ENCODE measurements at regions not wholly inside any gene's neighbourhood (a gene's known extent, or its start where the extent isn't known, plus 50 kb on each side); places are given as distances from the start of the nearest gene placed in this dataset.

DNA sequence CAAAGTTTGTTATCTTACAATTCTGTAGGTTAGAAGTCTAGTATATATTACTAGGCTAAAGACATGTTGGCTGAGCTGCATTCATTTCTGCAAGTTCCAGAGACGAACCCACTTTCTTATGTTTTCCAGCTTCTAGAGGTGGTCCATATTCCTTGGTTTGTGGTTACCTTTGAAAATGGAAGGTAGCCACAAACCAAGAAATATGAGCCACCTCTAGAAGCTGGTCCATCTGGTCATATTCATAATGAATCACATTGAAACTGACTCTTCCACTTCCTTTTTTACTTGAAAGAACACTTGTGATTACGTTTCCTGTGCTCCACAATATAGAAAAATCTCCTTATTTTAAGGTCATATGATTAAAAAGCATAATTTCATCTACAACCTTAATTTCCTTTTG is 943.0 kb upstream of the PCDH9 start:
- TF ChIP-seq, protein P1, sequence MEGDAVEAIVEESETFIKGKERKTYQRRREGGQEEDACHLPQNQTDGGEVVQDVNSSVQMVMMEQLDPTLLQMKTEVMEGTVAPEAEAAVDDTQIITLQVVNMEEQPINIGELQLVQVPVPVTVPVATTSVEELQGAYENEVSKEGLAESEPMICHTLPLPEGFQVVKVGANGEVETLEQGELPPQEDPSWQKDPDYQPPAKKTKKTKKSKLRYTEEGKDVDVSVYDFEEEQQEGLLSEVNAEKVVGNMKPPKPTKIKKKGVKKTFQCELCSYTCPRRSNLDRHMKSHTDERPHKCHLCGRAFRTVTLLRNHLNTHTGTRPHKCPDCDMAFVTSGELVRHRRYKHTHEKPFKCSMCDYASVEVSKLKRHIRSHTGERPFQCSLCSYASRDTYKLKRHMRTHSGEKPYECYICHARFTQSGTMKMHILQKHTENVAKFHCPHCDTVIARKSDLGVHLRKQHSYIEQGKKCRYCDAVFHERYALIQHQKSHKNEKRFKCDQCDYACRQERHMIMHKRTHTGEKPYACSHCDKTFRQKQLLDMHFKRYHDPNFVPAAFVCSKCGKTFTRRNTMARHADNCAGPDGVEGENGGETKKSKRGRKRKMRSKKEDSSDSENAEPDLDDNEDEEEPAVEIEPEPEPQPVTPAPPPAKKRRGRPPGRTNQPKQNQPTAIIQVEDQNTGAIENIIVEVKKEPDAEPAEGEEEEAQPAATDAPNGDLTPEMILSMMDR (IDR thresholded peaks at IDR 0.05; ENCODE audit: low read depth, low read length): no peak
- TF ChIP-seq EZH2phosphoT487 (IDR thresholded peaks at IDR 0.05; ENCODE audit: low read depth): no peak
